ENCODE measurements at regions not wholly inside any gene's neighbourhood (a gene's known extent, or its start where the extent isn't known, plus 50 kb on each side); places are given as distances from the start of the nearest gene placed in this dataset.

GRCh38 chr2:226467633-226468032, 332.0 kb downstream of the IRS1 start:
- in situ Hi-C loops (cut with HindIII; ENCODE audit: low pct_unique_long_range_greater_than_20kb, low sequenced_read_pairs): no loop called here
- Histone ChIP-seq H3K27me3 (ENCODE audit: control insufficient read depth, insufficient read depth, low read length) (no peaks in the 10 kb centered on the region), H3K36me3 (ENCODE audit: control insufficient read depth, insufficient read depth, low read length) (no peaks in the 10 kb centered on the region), H3K4me1 (ENCODE audit: control insufficient read depth, insufficient read depth, low read length) (no peaks in the 10 kb centered on the region), H3K27ac (ENCODE audit: low read length) (no peak overlapping the region), H3K9me3 (ENCODE audit: control insufficient read depth, insufficient read depth, low read depth, low read length) (no peaks in the 10 kb centered on the region; the same call in 1 of the 2 replicates), H3K4me3 (ENCODE audit: low read depth in 2 of 2, low read length in 2 of 2) (no peak overlapping the region)
- no peak for DNase-seq (ENCODE audit: low read depth, low spot score)
- TF ChIP-seq SIN3A (IDR thresholded peaks at IDR 0.05; ENCODE audit: borderline replicate concordance, insufficient read depth, low read depth, low read length) (no peak), POLR2AphosphoS5 (IDR thresholded peaks at IDR 0.05; ENCODE audit: low read depth, low read length) (no peak), TCF7L2 (IDR thresholded peaks at IDR 0.05; ENCODE audit: low read depth, low read length) (no peak), REST (IDR thresholded peaks at IDR 0.05; ENCODE audit: insufficient read depth in 1 of 2, low read depth in 2 of 2, low read length in 1 of 2) (no peak), CTCF (IDR thresholded peaks at IDR 0.05) (no peak)
- intact Hi-C loops (cut with micrococcal nuclease; ENCODE audit: unreplicated experiment): no loop called here
- ATAC-seq: no peak
- POLR2A ChIA-PET: no interaction called here
- CTCF ChIA-PET: no interaction called here
- BruUV-seq (replicated peaks): no TSS peak

- CTCF ChIA-PET: no interaction called here
These were observed 332.4 kb downstream of the IRS1 start for GRCh38 chr2:226467221-226467620.

More at GRCh38 chr2:226467221-226467620, 332.4 kb downstream of the IRS1 start:
- H3K9me3 ChIP-seq (ENCODE audit: control insufficient read depth, insufficient read depth, low read depth, low read length): no peaks in the 10 kb centered on the region; the same call in 1 of the 2 replicates
- no TSS peak for BruUV-seq (replicated peaks)
- H3K4me1 ChIP-seq (ENCODE audit: control insufficient read depth, insufficient read depth, low read length): no peaks in the 10 kb centered on the region
- POLR2A ChIA-PET: no interaction called here
- ATAC-seq (no peak), DNase-seq (ENCODE audit: low read depth, low spot score) (no peak)
- H3K4me3 ChIP-seq (ENCODE audit: low read depth in 2 of 2, low read length in 2 of 2): no peak overlapping the region
- in situ Hi-C loops (cut with HindIII; ENCODE audit: low pct_unique_long_range_greater_than_20kb, low sequenced_read_pairs): no loop called here
- H3K27ac ChIP-seq (ENCODE audit: low read length): no peak overlapping the region; the same call in 1 of the 2 replicates
- no peaks in the 10 kb centered on the region for H3K36me3 ChIP-seq (ENCODE audit: control insufficient read depth, insufficient read depth, low read length)
- TF ChIP-seq TCF7L2 (IDR thresholded peaks at IDR 0.05; ENCODE audit: low read depth, low read length) (no peak), SIN3A (IDR thresholded peaks at IDR 0.05; ENCODE audit: borderline replicate concordance, insufficient read depth, low read depth, low read length) (no peak), CTCF (IDR thresholded peaks at IDR 0.05) (no peak), POLR2AphosphoS5 (IDR thresholded peaks at IDR 0.05; ENCODE audit: low read depth, low read length) (no peak), REST (IDR thresholded peaks at IDR 0.05; ENCODE audit: insufficient read depth in 1 of 2, low read depth in 2 of 2, low read length in 1 of 2) (no peak)
- intact Hi-C loops (cut with micrococcal nuclease; ENCODE audit: unreplicated experiment): no loop called here
- no peaks in the 10 kb centered on the region for H3K27me3 ChIP-seq (ENCODE audit: control insufficient read depth, insufficient read depth, low read length)

All from Panc1 (cell line).